Right cardiac atrium (tissue), 5 donors: ENCODE measurements at regions not wholly inside any gene's neighbourhood (a gene's known extent, or its start where the extent isn't known, plus 50 kb on each side); places are given as distances from the start of the nearest gene placed in this dataset.

Experiments used
- ATAC-seq, 2 donors: fragments of 200-7000 bp; cut with Tn5 transposase; one replicate each; pipeline versions ENCODE4 v1.8.0 to v1.9.1; 2020; ENCODE audit warnings: moderate library complexity in 2 of 2, mild to moderate bottlenecking in 1 of 2
- DNase-seq, 3 donors: peaks; one replicate each; pipeline ENCODE4 v3.0.0-alpha.2; 2020
- H3K27ac ChIP-seq: one replicate; pipeline ENCODE4 v1.5.1; 2013; ENCODE audit warnings: mild to moderate bottlenecking, low read length, control low read depth, moderate library complexity
- H3K27me3 ChIP-seq: one replicate; pipeline ENCODE4 v1.6.1; 2013; ENCODE audit not compliant: control insufficient read depth, insufficient read depth
- H3K4me1 ChIP-seq: one replicate; pipeline ENCODE4 v1.6.1; 2013; ENCODE audit warnings: low read length; ENCODE audit not compliant: control insufficient read depth, insufficient read depth
- H3K4me3 ChIP-seq: one replicate; pipeline ENCODE4 v1.5.1; 2013; ENCODE audit warnings: low read length, control low read depth
- H3K9me3 ChIP-seq: one replicate; pipeline ENCODE4 v1.6.1; 2013; ENCODE audit warnings: low read length; ENCODE audit not compliant: control insufficient read depth
- WGBS: extraction: QIAGEN DNeasy Blood & Tissue Kit; methylation state at CpG from one replicate; pipeline ENCODE4 v1.1.7; 2013; 5-methylcytosine and 5-hydroxymethylcytosine counted together
- intact Hi-C, 4 donors: fragments of 100-400 bp; cut with DNase I; formaldehyde crosslinking; loops; one replicate each; pipeline versions ENCODE4 v1.11.0 to v1.14.0; 2022 to 2023
- donor health status: healthy with polysubstance abuse.
- donor health status: DM: no; HTN: yes; CAD: no.
- donor health status: DM: no; HTN: no; CAD: no.
- donor health status: DM: no; HTN: yes; CAD: no; lungs with severe emphysema.
- donor health status: DM: yes; HTN: yes; CAD: no.

DNA sequence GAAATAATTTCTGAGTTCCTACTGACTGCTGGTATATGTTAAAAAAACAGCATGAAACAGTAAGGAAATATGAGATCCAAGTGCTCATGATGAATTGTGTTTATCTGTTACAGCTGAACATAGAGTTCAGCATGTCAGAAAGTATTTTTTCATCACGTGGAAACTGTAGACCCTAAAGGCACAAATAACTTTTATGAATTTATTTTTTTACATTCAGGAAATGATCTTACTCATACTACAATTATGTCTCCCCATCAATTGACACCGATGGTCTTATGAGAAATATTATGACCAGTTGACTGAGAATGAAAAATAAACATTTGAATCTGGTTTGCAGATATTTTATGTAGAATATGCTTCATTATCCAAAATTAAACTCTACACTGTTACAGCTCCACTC is 283.1 kb upstream of the SPANXN4 start:
- no peak for ATAC-seq
- intact Hi-C loops: no loop called here

DNA sequence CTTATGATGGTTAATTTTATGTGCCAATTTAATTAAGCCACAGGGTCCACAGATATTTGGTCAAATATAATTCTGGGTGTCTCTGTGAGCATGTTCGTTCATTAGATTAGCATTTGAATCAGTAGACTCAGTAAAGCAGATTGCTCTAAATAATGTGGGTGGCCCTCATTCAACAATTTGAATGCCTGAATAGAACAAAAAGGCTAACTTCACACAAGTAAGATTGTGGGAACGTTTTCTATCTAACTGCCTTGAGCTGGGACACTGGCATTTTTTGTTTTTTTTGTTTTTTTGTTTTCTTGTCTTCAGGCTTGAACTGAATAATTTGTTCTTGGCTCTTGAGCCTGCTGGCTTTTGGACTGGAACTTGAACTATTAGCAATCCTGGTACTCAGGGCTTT is 292.4 kb upstream of the SPANXN4 start:
- WGBS: 48% methylated on average over 2 of the region's 2 CpGs
- intact Hi-C loops: no loop called here
- ATAC-seq: no peak
- Histone ChIP-seq H3K4me3 (no peak overlapping the region), H3K27me3 (no peaks in the 10 kb centered on the region), H3K27ac (no peak overlapping the region), H3K4me1 (no peaks in the 10 kb centered on the region), H3K9me3 (no peaks in the 10 kb centered on the region)
- DNase-seq: no peak

More for the DNA sequence above, 283.1 kb upstream of the SPANXN4 start:
- DNase-seq: no peak
- Histone ChIP-seq H3K27ac (no peak overlapping the region), H3K4me3 (no peak overlapping the region), H3K27me3 (no peaks in the 10 kb centered on the region), H3K4me1 (no peaks in the 10 kb centered on the region), H3K9me3 (no peaks in the 10 kb centered on the region)
- WGBS: 43% methylated on average over 2 of the region's 2 CpGs

DNA sequence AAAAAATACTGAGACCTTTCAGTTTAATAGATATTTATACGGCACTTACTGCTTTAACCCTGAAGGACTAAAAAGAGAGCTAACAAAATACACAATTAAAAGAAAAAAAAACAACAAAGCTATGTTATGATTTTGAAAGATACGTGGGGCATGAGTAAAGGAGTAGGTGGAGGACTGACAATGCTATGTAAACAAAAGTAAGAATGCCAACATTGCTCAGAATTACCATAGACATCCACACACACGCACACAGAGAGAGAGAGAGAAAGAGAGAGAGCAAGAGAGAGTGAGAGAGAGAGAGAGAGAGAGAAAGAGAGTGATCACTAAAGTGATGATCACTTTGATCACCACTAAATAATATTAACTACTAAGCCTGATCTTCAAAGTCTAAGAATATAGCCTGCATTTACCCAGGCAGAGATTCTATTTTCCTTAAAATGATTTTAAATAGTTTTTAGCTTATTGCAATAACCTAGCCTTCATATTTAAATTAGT is 313.9 kb upstream of the SPANXN4 start:
- Histone ChIP-seq H3K4me1 (no peaks in the 10 kb centered on the region), H3K27me3 (no peaks in the 10 kb centered on the region), H3K27ac (no peak overlapping the region), H3K9me3 (no peaks in the 10 kb centered on the region), H3K4me3 (no peak overlapping the region)
- intact Hi-C loops: no loop called here
- WGBS: 55% methylated on average over 3 of the region's 3 CpGs
- DNase-seq (no peak), ATAC-seq (no peak)

DNA sequence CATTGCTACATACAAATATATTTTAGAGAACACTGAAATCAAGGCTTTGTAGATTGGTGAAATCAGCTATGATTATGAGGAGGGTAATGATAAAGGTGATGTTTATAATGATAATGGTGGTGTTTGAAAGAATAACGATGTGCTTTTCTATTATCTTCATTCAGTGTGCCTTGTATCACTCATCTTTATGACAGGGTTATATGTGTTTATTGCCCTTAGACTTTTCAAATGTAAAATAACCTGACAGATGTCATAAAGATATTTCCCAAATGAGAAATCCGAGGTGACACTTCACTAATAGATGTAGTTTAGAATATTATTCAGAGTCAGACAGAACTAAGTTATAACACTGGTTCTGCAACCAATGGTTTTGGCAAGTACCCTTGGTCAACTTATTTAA is 323.0 kb upstream of the SPANXN4 start:
- 62% methylated on average over 2 of the region's 2 CpGs for WGBS
- intact Hi-C loops: no loop called here
- H3K9me3 ChIP-seq: no peaks in the 10 kb centered on the region

DNA sequence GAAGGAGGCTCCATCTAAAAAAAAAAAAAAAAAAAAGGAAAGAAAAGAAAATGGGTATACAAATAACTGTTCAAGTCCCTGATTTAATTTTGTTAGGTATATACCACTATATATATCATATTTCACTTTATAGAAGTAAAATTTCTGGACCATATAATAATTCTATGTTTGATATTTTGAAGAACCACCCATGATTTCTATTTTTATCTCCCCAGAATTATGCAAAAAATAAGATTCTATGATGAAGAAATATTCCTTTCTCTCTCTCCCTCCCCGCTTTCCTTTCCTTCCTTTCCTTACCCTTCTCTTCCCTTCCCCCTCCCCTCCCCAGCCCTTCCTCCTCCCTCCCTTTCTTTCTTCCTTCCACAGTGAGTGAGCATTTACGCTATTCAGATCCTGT is 337.5 kb upstream of the SPANXN4 start:
- ATAC-seq: no peak
- no peak for DNase-seq
- Histone ChIP-seq H3K27me3 (no peaks in the 10 kb centered on the region), H3K4me3 (no peak overlapping the region), H3K27ac (no peak overlapping the region), H3K9me3 (no peaks in the 10 kb centered on the region), H3K4me1 (no peaks in the 10 kb centered on the region)
- WGBS: 77% methylated on average over 2 of the region's 2 CpGs
- intact Hi-C loops: no loop called here

More for the DNA sequence above, 323.0 kb upstream of the SPANXN4 start:
- Histone ChIP-seq H3K4me3 (no peak overlapping the region), H3K27me3 (no peaks in the 10 kb centered on the region), H3K4me1 (no peaks in the 10 kb centered on the region), H3K27ac (no peak overlapping the region)
- ATAC-seq (no peak), DNase-seq (no peak)

DNA sequence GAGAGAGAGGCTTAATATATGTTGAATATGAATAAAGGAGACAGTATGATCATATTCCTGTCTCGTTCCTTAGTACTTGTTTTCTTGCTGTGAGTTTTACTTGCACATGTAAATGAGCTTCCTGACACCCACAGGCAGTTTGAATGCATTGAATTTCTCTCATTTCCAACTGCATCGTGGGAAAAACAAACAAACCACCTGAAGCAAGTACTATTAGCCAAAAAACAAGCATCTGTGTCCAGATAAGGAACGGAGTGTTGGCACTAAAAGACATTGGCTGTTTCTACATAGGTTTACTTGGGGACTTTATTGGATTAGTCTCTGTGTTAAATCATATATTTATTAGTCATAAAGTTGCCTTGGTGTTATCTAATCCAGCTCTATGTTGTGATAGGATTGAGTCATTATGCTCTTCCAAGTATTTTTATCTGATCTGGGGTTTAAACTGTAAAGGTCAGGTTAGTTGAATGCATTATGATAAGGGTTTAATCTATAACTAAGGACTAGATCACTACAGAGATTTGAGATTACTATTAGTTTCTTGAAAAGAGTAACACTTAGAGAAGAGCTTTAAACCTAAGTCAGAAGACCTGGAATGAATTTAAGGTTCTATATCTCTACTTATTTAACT is 339.0 kb upstream of the SPANXN4 start:
- ATAC-seq: no peak
- Histone ChIP-seq H3K9me3 (no peaks in the 10 kb centered on the region), H3K4me3 (no peak overlapping the region), H3K4me1 (no peaks in the 10 kb centered on the region), H3K27me3 (no peaks in the 10 kb centered on the region), H3K27ac (no peak overlapping the region)
- 38% methylated on average over 3 of the region's 3 CpGs for WGBS
- no peak for DNase-seq
- intact Hi-C loops: no loop called here

DNA sequence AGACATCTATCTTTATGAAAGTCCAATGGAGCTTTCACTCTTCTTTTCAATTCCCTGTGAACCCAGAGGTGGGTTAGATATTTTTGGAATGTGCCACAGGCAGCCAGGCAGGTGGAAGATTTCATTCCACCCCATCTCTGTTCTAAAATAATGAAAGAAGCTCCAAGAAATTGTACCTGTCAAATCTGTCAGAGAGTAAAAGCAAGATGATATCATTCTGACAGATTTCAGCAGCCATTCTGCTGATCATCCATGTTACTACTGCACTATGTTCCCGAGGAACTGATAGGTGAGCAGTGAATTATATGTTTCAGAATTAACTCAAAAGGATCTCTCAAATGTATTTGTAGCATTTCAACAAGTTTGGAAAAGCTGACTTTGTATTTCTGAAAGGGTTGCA is 339.5 kb upstream of the SPANXN4 start:
- H3K27ac ChIP-seq: no peak overlapping the region
- DNase-seq (no peak), ATAC-seq (no peak)
- 49% methylated on average over 1 of the region's 1 CpG for WGBS
- H3K27me3 ChIP-seq: no peaks in the 10 kb centered on the region
- H3K4me3 ChIP-seq: no peak overlapping the region
- H3K9me3 ChIP-seq: no peaks in the 10 kb centered on the region
- no peaks in the 10 kb centered on the region for H3K4me1 ChIP-seq
- intact Hi-C loops: no loop called here

DNA sequence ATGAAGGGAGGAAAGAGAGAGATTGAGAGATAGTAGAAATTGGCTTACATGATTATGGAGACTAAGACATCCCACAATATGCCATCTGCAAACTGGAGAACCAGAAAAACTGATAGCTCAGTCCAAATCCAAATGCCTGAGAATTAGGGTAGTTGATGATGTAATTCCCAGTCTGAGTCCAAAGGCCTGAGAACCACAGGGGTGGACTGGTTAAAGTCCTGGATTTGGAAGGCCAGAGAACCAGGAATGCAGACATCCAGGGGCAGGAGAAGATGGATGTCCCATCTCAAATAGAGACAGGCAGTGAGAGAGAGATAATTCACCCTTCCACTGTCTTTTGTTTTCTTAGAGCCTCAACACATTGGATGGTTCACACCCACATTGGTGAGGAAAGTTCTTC is 345.7 kb upstream of the SPANXN4 start:
- intact Hi-C loops: no loop called here
- no peaks in the 10 kb centered on the region for H3K9me3 ChIP-seq
- no peak overlapping the region for H3K27ac ChIP-seq
- no peaks in the 10 kb centered on the region for H3K4me1 ChIP-seq
- H3K27me3 ChIP-seq: no peaks in the 10 kb centered on the region
- no peak overlapping the region for H3K4me3 ChIP-seq
- no peak for ATAC-seq
- no peak for DNase-seq

DNA sequence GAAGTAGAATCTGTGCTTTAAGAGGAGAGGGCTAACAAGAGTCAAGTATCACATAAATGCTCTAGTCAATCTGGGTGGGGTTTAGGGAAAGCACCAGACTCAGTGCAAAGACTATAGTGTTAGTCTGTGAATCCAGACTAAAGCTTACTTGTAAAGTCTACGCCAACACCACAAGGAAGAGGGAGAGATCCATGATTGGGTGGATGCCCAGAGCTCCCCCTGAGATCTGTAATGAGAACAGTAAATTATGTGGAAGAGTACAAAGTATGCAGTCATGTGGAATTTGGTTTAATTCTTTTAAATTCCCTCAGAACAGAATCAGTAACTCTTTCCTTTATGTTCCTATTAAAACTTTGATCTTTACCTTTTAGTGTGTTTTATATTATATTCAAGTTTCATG is 354.7 kb upstream of the SPANXN4 start:
- WGBS: 55% methylated on average over 1 of the region's 1 CpG
- intact Hi-C loops: no loop called here
- H3K27me3 ChIP-seq: no peaks in the 10 kb centered on the region
- H3K4me1 ChIP-seq: no peaks in the 10 kb centered on the region
- ATAC-seq (no peak), DNase-seq (no peak)
- H3K9me3 ChIP-seq: no peaks in the 10 kb centered on the region
- no peak overlapping the region for H3K4me3 ChIP-seq
- H3K27ac ChIP-seq: no peak overlapping the region

DNA sequence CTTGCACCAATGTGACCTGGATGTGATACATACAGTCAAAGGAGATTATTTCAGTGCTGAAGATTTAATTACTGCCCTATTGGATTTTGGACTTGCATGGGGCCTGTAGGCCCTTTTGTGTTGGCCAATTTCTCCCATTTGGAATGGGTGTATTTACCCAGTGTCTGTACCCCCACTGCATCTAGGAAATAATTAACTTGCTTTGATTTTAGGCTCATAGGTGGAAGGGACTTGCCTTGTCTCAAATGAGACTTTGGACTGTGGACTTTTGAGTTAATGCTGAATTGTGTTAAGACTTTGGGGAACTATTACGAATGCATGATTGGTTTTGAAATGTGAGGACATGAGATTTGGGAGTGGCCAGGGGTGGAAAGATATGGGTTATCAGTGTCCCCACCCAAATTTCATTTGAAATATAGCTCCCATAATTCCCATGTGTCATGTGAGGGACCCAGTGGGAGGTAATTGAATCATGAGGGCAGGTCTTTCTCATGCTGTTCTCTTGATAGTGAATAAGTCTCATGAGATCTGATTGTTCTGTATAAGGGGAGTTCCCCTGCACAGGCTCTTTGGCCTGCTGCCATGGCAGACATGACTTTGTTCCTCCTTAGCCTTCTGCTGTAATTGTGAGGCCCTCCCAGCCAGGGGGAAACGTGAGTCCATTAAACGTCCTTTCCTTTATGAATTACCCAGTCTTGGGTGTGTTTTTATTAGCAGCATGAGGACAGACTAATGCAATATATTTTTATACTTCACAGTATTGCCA is 362.2 kb upstream of the SPANXN4 start:
- H3K4me3 ChIP-seq: no peak overlapping the region
- DNase-seq: no peak
- H3K27ac ChIP-seq: no peak overlapping the region
- no peak for ATAC-seq
- 46% methylated on average over 3 of the region's 3 CpGs for WGBS
- H3K27me3 ChIP-seq: no peaks in the 10 kb centered on the region
- H3K9me3 ChIP-seq: no peaks in the 10 kb centered on the region
- H3K4me1 ChIP-seq: no peaks in the 10 kb centered on the region
- intact Hi-C loops: no loop called here

DNA sequence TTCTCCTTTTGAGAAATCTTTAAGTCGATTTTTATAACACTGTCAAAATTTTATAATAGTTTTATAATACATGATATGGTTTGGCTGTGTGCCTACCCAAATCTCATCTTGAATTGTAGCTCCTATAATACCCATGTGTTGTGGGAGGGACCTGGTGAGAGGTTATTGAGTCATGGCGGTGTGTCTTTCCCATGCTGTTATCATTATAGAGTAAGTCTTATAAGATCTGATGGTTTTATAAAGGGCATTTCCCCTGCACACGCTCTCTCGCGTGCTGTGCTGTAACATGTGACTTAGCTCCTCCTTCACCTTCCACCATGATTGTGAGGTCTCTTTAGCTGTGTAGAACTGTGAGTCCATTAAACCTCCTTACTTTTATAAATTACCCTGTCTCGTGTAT is 364.0 kb upstream of the SPANXN4 start:
- no peaks in the 10 kb centered on the region for H3K4me1 ChIP-seq
- H3K27me3 ChIP-seq: no peaks in the 10 kb centered on the region
- intact Hi-C loops: no loop called here
- ATAC-seq (no peak), DNase-seq (no peak)
- no peak overlapping the region for H3K27ac ChIP-seq
- WGBS: 78% methylated on average over 6 of the region's 6 CpGs
- no peak overlapping the region for H3K4me3 ChIP-seq
- H3K9me3 ChIP-seq: no peaks in the 10 kb centered on the region
